Raji (cell line): ENCODE measurements at regions not wholly inside any gene's neighbourhood (a gene's known extent, or its start where the extent isn't known, plus 50 kb on each side); places are given as distances from the start of the nearest gene placed in this dataset.

Source experiments
- POLR2A ChIP-seq: IDR thresholded peaks from 2 replicates; pipeline ENCODE4 v1.6.1; 2011; ENCODE audit warnings: low read depth, low read length, control low read depth; ENCODE audit not compliant: insufficient read depth

DNA sequence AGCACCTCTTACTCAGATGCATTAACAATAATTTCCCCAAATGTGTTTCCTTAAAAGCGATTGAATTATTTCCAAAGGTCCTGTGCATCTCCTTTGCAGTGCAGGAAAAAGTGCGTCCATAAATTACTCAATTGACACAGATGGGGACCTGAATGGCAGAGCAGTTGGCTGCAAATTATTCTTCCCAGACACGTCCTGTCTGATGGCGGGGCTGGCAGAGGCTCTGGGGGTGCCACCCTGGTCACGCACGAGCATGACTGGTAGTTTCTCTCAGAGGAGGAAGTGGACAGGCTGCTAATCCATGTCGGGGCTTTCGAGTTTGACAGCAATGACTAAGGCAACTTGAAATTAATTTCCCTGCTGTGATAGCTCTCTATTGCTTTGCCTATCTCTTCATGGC lies 264.8 kb upstream of the BRINP1 start:
- no peak for TF ChIP-seq POLR2A

DNA sequence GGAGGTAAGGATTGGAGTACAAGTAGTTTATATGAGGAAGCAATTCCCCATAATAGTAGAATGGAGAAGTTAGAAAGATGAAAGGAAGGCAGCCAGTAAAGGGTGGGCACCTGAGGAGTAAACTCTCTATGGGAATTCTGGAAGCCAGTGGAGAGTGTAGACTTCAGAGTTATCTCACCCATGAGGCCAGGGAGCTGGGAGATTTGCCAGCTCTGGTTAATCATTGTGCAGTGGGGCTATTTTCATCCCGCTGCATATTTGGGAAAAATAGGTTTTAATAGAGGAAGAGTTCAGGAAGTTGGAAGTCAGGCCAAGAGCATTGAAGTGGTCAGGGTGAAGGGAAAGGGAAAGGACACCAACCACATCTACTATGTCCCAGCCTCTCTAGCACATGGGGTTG lies 242.3 kb upstream of the BRINP1 start:
- TF ChIP-seq POLR2A = no peak

DNA sequence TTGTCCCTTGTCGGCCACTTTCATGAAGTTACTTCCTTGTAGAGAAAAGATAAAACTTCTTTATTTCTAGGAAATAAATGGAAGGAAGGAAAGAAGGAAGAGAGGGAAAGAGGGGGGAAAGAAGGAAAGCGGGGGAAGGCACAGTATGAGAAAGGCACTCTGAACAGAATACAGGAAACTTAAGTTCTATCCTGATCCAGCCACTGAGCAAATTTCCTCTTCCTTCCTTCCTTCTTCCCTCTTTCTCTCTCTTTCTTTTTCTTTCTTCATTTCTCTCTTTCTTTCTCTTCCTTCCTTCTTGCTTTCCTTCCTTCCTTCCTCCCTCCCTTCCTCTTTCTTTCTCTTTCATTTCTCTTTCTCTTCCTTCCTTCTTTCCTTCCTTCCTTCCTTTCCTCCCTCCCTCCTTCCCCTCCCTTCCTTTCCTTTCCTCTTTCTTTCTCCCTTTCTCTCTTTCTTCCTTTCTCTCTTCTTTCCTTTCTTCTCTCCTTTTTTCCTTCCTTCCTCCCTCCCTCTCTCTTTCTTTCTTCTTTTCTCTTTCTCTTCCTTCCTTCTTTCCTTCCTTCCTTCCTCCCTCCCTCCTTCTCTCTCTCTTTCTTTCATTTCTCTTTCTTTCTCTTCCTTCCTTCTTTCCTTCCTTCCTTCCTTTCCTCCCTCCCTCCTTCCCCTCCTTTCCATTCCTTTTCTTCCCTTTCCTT lies 240.2 kb upstream of the BRINP1 start:
- no peak for TF ChIP-seq POLR2A

DNA sequence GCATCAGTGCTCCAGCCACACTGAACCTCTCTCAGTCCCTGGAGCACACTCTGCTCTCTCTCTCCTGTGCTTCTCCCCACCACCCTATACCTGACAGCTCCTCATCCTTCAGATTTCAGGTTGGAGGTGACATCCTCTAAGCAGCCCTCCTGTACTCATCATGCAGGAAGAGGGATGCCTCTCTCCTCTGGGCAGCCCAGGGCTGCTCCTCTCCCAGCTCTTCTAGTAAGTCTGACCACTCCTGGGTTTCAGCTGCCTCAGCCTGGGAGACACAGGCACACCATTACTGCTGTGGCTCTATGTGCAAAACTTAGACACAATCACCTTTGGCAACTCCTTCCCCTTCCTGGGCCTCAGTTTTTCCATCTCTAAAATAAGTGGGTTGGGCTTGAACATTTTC lies 232.4 kb upstream of the BRINP1 start:
- TF ChIP-seq POLR2A = no peak

GRCh38 chr9:119597499-119597898 lies 228.3 kb upstream of the BRINP1 start:
- TF ChIP-seq POLR2A = no peak

DNA sequence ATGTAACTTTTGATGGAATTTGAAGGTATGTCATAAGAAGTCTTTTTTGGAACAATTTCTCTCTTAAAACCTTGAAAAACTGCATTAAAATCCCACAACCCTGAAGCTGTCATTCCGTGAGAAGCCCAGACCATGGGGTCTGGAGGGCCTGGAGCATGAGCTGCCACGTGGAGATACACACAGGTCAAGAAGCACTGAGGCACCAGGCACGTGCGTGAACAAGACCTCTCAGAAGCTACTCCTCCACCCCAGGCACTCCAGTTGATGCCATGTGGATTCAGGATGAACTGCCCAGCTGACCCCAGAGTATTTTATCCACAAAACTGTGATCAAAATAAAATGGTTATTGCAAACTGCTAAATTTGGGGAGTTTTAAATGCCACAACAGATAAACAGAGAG lies 227.5 kb upstream of the BRINP1 start:
- no peak for TF ChIP-seq POLR2A

DNA sequence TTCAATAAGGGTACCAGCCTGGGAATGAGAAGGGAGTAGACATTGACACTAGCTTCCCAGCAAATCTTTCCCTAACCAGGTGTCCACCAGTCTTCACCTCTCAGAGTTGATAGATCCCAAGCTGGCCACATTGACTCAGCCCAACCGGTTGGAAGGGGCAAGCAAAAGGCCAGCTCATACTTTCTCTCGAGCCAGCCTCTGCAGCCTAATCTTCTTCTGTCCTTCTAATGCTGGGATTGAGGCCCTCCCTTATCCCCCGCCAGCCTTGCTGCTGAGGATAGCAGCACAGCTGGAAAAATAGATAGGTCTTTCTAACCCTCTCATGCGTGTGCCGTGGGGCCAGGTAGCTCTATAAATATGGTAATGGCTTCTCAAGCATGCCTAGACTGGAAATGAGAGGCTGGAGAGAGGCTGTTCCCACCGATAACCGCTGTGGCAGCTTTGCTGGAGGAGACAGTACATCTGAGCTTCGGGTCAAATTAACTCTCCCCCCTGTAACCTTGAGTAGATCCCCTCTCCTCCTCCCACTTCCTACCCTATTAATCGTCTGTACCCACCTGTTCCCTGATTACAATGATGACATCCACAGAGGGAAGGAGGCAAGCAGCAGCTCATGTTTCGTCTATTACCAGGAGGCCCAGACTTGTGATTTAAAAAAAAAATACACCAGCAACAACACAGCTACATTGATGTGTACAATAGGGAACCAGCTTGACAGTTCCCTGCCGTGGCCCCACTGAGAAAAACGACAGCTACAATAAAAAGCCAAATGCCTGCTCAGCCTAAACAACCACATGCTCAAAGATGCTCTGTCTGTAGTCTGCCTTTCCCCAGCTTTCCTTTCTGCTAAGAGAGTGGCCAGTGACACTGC lies 219.9 kb upstream of the BRINP1 start:
- TF ChIP-seq POLR2A = no peak

DNA sequence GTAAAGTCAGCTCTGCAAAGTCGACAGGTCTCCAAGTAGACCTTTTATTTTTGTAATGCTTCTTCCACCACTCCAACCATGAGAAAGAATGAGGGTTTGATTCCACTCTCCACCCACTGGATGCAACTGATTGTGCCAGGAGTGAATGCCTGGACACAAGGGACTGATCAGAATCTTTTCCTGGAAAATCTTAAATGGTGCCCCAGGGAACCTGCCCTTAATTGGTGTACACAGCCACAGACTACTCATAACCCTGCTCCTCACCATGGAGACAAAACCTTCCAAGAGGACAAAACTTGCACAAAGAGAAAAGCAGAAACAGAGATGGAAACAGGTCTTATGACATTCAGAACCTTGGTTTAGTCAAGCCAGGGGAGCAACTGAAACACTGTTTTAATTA lies 208.6 kb upstream of the BRINP1 start:
- TF ChIP-seq POLR2A = no peak

GRCh38 chr9:119559986-119560385 lies 190.8 kb upstream of the BRINP1 start:
- no peak for TF ChIP-seq POLR2A

DNA sequence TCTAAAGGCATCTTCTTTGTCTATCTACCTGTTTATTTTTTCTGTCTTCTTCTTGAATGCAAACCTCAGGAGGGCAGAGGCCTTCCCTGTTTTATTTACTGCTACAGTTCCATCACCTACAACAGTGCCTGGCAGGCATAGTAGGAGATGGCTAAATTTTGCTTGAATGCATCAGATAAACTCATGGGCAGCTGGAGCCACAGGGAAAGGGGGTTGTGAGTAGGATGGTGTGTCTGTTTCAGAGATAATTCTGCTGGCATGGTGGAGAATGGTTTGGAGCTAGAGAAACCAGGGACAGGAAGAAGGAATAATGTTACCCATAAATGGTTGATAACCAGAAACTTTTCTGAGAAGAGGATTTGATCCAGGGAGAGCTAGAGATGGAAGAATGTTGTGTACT lies 189.8 kb upstream of the BRINP1 start:
- TF ChIP-seq POLR2A = no peak

DNA sequence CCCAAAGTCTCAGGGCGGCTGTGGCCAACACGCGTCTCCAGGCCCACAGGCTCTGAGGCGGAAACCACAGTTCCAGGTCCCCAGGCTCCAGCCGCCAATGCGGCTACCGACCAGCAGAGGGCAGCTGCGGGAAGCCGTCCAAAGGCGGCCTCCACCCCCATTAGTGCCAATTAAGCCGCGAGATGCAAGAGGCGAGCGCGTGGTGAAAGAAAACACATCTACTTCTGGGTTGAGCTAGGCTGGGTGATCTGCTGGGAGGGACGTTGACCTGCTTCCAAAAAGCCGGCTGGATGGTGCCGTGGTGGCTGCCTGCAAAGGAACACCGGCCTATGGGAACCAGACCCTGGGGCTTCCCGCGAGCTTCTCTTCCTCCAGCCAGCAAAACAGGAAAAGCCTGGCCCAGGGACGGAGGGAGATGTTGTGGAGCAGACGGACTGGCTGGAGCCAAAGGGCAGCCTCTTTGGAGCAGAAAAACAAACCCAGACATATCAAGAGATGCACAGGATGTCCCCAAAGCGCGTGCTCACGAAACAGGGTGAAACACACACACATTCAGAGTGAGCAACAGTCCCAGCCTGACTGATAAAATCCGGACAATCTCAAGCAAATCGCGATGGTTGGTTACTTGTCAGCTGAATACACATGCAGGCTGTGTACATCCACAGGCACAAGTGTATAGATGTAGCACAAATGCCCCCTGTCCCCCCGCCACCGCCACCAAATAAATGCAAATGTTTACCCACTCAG lies 187.1 kb upstream of the BRINP1 start:
- no peak for TF ChIP-seq POLR2A

GRCh38 chr9:119544492-119544891 lies 175.3 kb upstream of the BRINP1 start:
- TF ChIP-seq POLR2A = no peak

- TF ChIP-seq POLR2A = no peak
These were observed 167.9 kb upstream of the BRINP1 start for GRCh38 chr9:119537138-119537537.

DNA sequence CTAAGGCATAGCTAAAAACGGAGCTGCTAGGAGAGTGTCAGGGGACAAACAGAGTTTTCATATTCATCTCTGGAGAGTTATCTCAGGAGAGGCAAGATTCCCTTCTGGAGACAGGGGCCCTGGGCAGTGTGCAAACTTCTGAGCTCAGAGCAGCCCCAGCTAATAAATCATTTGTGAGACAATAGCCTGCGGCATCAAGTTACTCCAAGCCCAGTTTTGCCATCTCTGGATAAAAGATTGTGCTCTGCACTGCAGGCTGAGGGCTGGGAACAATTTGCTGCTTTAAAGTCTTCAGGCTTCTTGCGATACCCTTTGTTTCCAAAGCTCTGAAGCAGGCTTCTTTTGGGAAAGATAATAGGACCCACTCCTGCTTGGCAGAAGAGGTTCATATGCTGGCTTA lies 164.3 kb upstream of the BRINP1 start:
- TF ChIP-seq POLR2A = no peak

GRCh38 chr9:119526698-119527097 lies 157.5 kb upstream of the BRINP1 start:
- no peak for TF ChIP-seq POLR2A

DNA sequence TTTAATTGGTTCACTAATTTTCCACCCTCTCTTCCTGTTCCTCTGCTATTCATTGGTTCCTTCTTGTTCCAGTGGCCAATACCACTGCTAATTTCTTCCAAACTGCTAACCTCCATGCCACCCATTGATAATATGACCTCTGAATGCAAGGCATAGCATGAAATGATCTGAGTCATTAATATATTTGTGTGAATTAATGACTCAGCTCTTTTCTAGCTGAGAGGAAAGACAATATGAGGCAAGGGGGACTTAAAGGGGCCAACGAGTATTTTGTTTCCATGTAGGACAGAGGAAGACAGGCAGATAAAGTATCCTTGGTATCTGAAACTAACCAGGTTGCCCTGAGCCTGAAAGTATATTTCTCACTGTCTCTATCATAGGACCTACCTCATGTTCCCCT lies 154.3 kb upstream of the BRINP1 start:
- no peak for TF ChIP-seq POLR2A
